SU-DHL-6 (cell line): ENCODE measurements at regions not wholly inside any gene's neighbourhood (a gene's known extent, or its start where the extent isn't known, plus 50 kb on each side); places are given as distances from the start of the nearest gene placed in this dataset.

ENCODE experiments used
- H2AFZ ChIP-seq: fragments of 200-600 bp; sonication (generic); 2 replicates; pipeline ENCODE4 v1.6.1; 2014; ENCODE audit warnings: low read depth, mild to moderate bottlenecking, moderate library complexity, mixed read lengths, antibody characterized with exemption, low read length; ENCODE audit not compliant: severe bottlenecking
- H3F3A ChIP-seq: fragments of 200-600 bp; shearing (Covaris generic); 2 replicates; pipeline ENCODE4 v1.6.0; 2016; ENCODE audit warnings: antibody characterized with exemption, mild to moderate bottlenecking; ENCODE audit not compliant: insufficient read depth
- H3K27ac ChIP-seq: fragments of 200-600 bp; sonication (generic); 2 replicates; pipeline ENCODE4 v1.5.1; 2016; ENCODE audit warnings: low read depth, mild to moderate bottlenecking, low read length, moderate library complexity, mixed read lengths
- H3K27me3 ChIP-seq: fragments of 200-600 bp; sonication (generic), shearing (Covaris generic); 2 replicates; pipeline ENCODE4 v1.6.0; 2014; ENCODE audit warnings: mild to moderate bottlenecking, low read length
- H3K36me3 ChIP-seq: fragments of 200-600 bp; sonication (generic); 2 replicates; pipeline ENCODE4 v1.6.1; 2014; ENCODE audit warnings: mild to moderate bottlenecking, low read length, mixed read lengths
- H3K4me2 ChIP-seq: fragments of 300-600, 200-600 bp; shearing (Covaris generic), sonication (generic); 2 replicates; pipeline ENCODE4 v1.6.0; 2014; ENCODE audit warnings: low read length, low read depth, mild to moderate bottlenecking; ENCODE audit not compliant: poor library complexity, severe bottlenecking
- H3K4me3 ChIP-seq: fragments of 200-600 bp; sonication (generic); 2 replicates; pipeline ENCODE4 v1.5.1; 2014; ENCODE audit warnings: antibody characterized with exemption, low read length, mild to moderate bottlenecking, mixed read lengths; ENCODE audit not compliant: insufficient read depth, poor library complexity, severe bottlenecking
- H3K79me2 ChIP-seq: fragments of 200-600 bp; sonication (generic); 2 replicates; pipeline ENCODE4 v1.6.1; 2014; ENCODE audit warnings: mild to moderate bottlenecking, low read length, moderate library complexity; ENCODE audit not compliant: insufficient read depth
- H3K9ac ChIP-seq: fragments of 200-600 bp; sonication (generic); 2 replicates; pipeline ENCODE4 v1.7.0; 2014; ENCODE audit warnings: mild to moderate bottlenecking, low read length
- H3K9me2 ChIP-seq: fragments of 200-600 bp; sonication (generic); replicated peaks from 2 replicates; pipeline ENCODE4 v1.6.1; 2014; ENCODE audit warnings: low read length; ENCODE audit not compliant: insufficient read depth
- H3K9me3 ChIP-seq: fragments of 200-600 bp; sonication (generic); 2 replicates; pipeline ENCODE4 v1.6.1; 2014; ENCODE audit warnings: low read length, mixed read lengths; ENCODE audit not compliant: insufficient read depth
- H4K20me1 ChIP-seq: fragments of 200-600 bp; sonication (generic); 2 replicates; pipeline ENCODE4 v1.6.1; 2014; ENCODE audit warnings: low read depth, mild to moderate bottlenecking, antibody characterized with exemption, low read length, moderate library complexity, mixed read lengths
- EZH2phosphoT487 ChIP-seq: fragments of 200-600 bp; sonication (generic), shearing (Covaris generic); conservative IDR thresholded peaks from 2 replicates; pipeline ENCODE4 v1.6.1; 2018; ENCODE audit warnings: mild to moderate bottlenecking, antibody characterized with exemption, low read length, moderate library complexity, mixed read lengths
- TF ChIP-seq, protein P1 (sequence below): fragments of 200-600 bp; sonication (generic); IDR thresholded peaks from one replicate; pipeline ENCODE4 v1.5.1; 2017; ENCODE audit warnings: antibody characterized with exemption, mild to moderate bottlenecking, low read length, moderate library complexity; ENCODE audit not compliant: insufficient read depth, poor library complexity, severe bottlenecking

DNA sequence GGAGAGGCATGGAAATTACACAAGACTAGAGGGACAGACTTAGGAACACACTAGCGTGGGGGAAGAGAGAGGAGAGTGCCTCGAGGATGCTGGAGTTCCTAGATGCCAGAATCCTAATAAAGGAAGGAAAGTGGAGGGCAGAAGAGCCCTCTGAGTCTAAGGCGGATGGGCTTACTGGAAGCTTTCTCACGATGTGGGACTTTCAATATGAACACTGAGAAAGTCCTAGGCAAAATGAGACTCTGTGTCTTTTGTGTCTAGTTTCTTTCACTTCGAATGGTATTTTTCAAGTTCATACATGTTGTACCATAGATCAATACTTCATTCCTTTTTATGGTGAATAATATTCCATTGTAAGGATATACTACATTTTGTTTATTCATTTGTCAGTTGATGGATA, 239.4 kb downstream of the NSG2 start:
- Histone ChIP-seq H3K4me3 (no peak overlapping the region), H2AFZ (no peak overlapping the region), H3K4me2 (no peak overlapping the region), H3K9me3 (no peaks in the 10 kb centered on the region), H3K27ac (no peak overlapping the region), H3K9ac (no peak overlapping the region), H3K79me2 (no peaks in the 10 kb centered on the region), H3F3A (no peaks in the 10 kb centered on the region), H3K27me3 (no peaks in the 10 kb centered on the region), H3K9me2 (no peaks in the 10 kb centered on the region), H3K36me3 (no peaks in the 10 kb centered on the region), H4K20me1 (no peaks in the 10 kb centered on the region)
- TF ChIP-seq, protein P1, sequence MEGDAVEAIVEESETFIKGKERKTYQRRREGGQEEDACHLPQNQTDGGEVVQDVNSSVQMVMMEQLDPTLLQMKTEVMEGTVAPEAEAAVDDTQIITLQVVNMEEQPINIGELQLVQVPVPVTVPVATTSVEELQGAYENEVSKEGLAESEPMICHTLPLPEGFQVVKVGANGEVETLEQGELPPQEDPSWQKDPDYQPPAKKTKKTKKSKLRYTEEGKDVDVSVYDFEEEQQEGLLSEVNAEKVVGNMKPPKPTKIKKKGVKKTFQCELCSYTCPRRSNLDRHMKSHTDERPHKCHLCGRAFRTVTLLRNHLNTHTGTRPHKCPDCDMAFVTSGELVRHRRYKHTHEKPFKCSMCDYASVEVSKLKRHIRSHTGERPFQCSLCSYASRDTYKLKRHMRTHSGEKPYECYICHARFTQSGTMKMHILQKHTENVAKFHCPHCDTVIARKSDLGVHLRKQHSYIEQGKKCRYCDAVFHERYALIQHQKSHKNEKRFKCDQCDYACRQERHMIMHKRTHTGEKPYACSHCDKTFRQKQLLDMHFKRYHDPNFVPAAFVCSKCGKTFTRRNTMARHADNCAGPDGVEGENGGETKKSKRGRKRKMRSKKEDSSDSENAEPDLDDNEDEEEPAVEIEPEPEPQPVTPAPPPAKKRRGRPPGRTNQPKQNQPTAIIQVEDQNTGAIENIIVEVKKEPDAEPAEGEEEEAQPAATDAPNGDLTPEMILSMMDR, result no peak
- TF ChIP-seq EZH2phosphoT487, result no peak

DNA sequence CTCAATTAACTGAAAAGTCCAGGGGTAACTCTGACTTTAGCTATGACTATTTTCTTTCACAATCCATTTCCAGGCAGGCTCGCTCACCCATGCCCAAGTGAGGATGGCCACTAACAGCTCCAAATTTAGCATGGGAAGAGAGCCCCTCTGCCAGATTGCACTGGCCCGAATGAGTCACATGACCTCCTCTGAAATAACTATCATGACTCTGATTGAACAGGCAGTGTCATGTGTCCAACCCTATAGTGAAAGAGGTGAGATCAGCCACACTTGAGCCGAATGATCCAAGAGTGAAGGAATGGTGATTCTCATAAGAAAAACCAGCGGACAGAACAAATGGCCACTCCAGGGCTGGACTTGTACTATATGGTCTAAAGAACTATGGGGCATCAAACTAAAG, 242.3 kb downstream of the NSG2 start:
- H3K4me2 ChIP-seq, result no peak overlapping the region
- H3K9me2 ChIP-seq, result no peaks in the 10 kb centered on the region
- no peak overlapping the region for H2AFZ ChIP-seq
- H3K79me2 ChIP-seq, result no peaks in the 10 kb centered on the region
- no peaks in the 10 kb centered on the region for H3K9me3 ChIP-seq
- H4K20me1 ChIP-seq, result no peaks in the 10 kb centered on the region
- H3K36me3 ChIP-seq, result no peaks in the 10 kb centered on the region
- H3K4me3 ChIP-seq, result no peak overlapping the region
- no peak overlapping the region for H3K27ac ChIP-seq
- H3K9ac ChIP-seq, result no peak overlapping the region
- no peaks in the 10 kb centered on the region for H3F3A ChIP-seq
- TF ChIP-seq, protein P1, result no peak
- no peak for TF ChIP-seq EZH2phosphoT487
- H3K27me3 ChIP-seq, result no peaks in the 10 kb centered on the region

DNA sequence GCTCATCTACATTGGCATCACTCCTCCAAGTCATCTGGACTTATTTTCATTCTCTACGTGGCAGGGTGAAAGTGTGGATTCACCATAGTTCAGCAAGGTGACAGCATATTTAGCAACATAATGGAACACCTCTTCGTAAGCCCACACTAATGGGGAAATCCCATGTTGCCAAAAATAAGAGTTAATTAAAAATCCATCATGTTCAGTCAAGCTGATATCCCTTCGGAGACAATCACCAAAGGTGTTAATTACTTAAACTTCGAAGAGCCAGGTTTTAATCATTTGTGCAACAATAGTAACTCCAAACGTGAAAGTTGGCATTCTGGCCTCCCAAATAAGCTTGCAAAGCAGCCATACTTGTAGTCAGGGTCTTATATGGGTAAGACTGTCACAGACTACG, 242.9 kb downstream of the NSG2 start:
- Histone ChIP-seq H3K36me3 (no peaks in the 10 kb centered on the region), H2AFZ (no peak overlapping the region), H3K79me2 (no peaks in the 10 kb centered on the region), H3K4me2 (no peak overlapping the region), H3K27me3 (no peaks in the 10 kb centered on the region), H3K4me3 (no peak overlapping the region), H3K9me2 (no peaks in the 10 kb centered on the region), H3K9me3 (no peaks in the 10 kb centered on the region), H4K20me1 (no peaks in the 10 kb centered on the region), H3F3A (no peaks in the 10 kb centered on the region), H3K27ac (no peak overlapping the region), H3K9ac (no peak overlapping the region)
- TF ChIP-seq EZH2phosphoT487, result no peak
- TF ChIP-seq, protein P1, result no peak
